Esophagus squamous epithelium (tissue), 4 donors: ENCODE measurements at regions not wholly inside any gene's neighbourhood (a gene's known extent, or its start where the extent isn't known, plus 50 kb on each side); places are given as distances from the start of the nearest gene placed in this dataset.
"Not testable (repeated sequence)": the region's sequence is repeated elsewhere in the genome, so short reads cannot be mapped to it uniquely, and the experiment has no call there.

ENCODE experiments used
- CTCF ChIP-seq, 6 experiments: fragments of 450-650 bp in 4 of 6; fragments of 200-600 bp in 2 of 6; sonication (generic) in 2 of 6; IDR thresholded peaks; one replicate each; pipeline ENCODE4 v1.5.1; 2016 to 2019; ENCODE audit warnings: antibody characterized with exemption in 6 of 6, mild to moderate bottlenecking in 4 of 6, moderate library complexity in 4 of 6
- POLR2A ChIP-seq, 4 donors: fragments of 450-650 bp; IDR thresholded peaks; one replicate each; pipeline ENCODE4 v1.6.1; 2017; ENCODE audit warnings: antibody characterized with exemption in 4 of 4, mild to moderate bottlenecking in 4 of 4, moderate library complexity in 3 of 4

GRCh38 chr12:41642808-41643207 is 454.7 kb downstream of the PDZRN4 start:
- not testable (repeated sequence) for TF ChIP-seq CTCF, POLR2A (IDR thresholded peaks at IDR 0.05)
